HL-60 (cell line): ENCODE measurements at regions not wholly inside any gene's neighbourhood (a gene's known extent, or its start where the extent isn't known, plus 50 kb on each side); places are given as distances from the start of the nearest gene placed in this dataset.

ENCODE experiments used
- DNase-seq, 2 experiments: peaks; one replicate each; pipeline ENCODE4 v3.0.0-alpha.2; 2010 to 2020; ENCODE audit warnings: low read depth in 1 of 2, low spot score in 1 of 2
- H3K27ac ChIP-seq: fragments of 250-450 bp; sonication (Bioruptor Pico); replicated peaks from 2 replicates; pipeline ENCODE4 v1.5.1; 2020; ENCODE audit warnings: mild to moderate bottlenecking, moderate library complexity
- H3K27me3 ChIP-seq: fragments of 250-450 bp; sonication (Bioruptor Pico); 2 replicates; pipeline ENCODE4 v1.5.1; 2021; ENCODE audit warnings: mild to moderate bottlenecking, moderate library complexity; ENCODE audit not compliant: insufficient read depth, poor library complexity, severe bottlenecking
- H3K4me3 ChIP-seq: replicated peaks from 2 replicates; pipeline ENCODE4 v1.5.1; 2011; ENCODE audit warnings: mild to moderate bottlenecking, control low read depth, low read length; ENCODE audit not compliant: insufficient read depth
- CTCF ChIP-seq: IDR thresholded peaks from one replicate; pipeline ENCODE4 v1.5.1; 2011; ENCODE audit warnings: low read length, control low read depth, inconsistent platforms; ENCODE audit not compliant: insufficient read depth
- GABPA ChIP-seq: IDR thresholded peaks from 2 replicates; pipeline ENCODE4 v1.6.1; 2012; ENCODE audit warnings: low read depth
- POLR2AphosphoS5 ChIP-seq: IDR thresholded peaks from 2 replicates; pipeline ENCODE4 v1.6.1; 2012; ENCODE audit warnings: low read depth
- REST ChIP-seq: IDR thresholded peaks from 2 replicates; pipeline ENCODE4 v1.6.1; 2012; ENCODE audit warnings: low read depth; ENCODE audit not compliant: insufficient replicate concordance
- SPI1 ChIP-seq: IDR thresholded peaks from 2 replicates; pipeline ENCODE4 v1.6.1; 2012; ENCODE audit warnings: low read depth, mild to moderate bottlenecking, borderline replicate concordance

GRCh38 chr2:9693646-9694045 is 62.8 kb upstream of the YWHAQ start:
- Histone ChIP-seq H3K4me3 (no peak overlapping the region), H3K27me3 (no peaks in the 10 kb centered on the region), H3K27ac (no peak overlapping the region)
- DNase-seq: no peak
- TF ChIP-seq GABPA (no peak), CTCF (no peak), POLR2AphosphoS5 (no peak)

- no peak overlapping the region for H3K4me3 ChIP-seq
- no peak for DNase-seq
- no peaks in the 10 kb centered on the region for H3K27me3 ChIP-seq
- H3K27ac ChIP-seq: no peak overlapping the region
- TF ChIP-seq REST: no peak
These were observed 64.0 kb upstream of the YWHAQ start for GRCh38 chr2:9694661-9695234.

- Histone ChIP-seq H3K4me3 (no peak overlapping the region), H3K27ac (no peak overlapping the region), H3K27me3 (no peaks in the 10 kb centered on the region)
- no peak for TF ChIP-seq POLR2AphosphoS5
- no peak for TF ChIP-seq SPI1
- TF ChIP-seq REST: no peak
- TF ChIP-seq CTCF: no peak
- TF ChIP-seq GABPA: no peak
- no peak for DNase-seq
These were observed 65.1 kb upstream of the YWHAQ start for GRCh38 chr2:9695941-9696340.

GRCh38 chr2:9696731-9697130 is 65.9 kb upstream of the YWHAQ start:
- H3K4me3 ChIP-seq: no peak overlapping the region
- DNase-seq: no peak
- no peak overlapping the region for H3K27ac ChIP-seq
- TF ChIP-seq REST (no peak), POLR2AphosphoS5 (no peak), CTCF (no peak), SPI1 (no peak), GABPA (no peak)
- H3K27me3 ChIP-seq: no peaks in the 10 kb centered on the region
